ENCODE measurements at regions not wholly inside any gene's neighbourhood (a gene's known extent, or its start where the extent isn't known, plus 50 kb on each side); places are given as distances from the start of the nearest gene placed in this dataset.

- Histone ChIP-seq H2BK12ac (ENCODE audit: low read length) (no peak overlapping the region), H3K23ac (ENCODE audit: low read depth, low read length, poor library complexity) (no peak overlapping the region), H2BK5ac (ENCODE audit: low read length) (no peak overlapping the region), H3K18ac (ENCODE audit: low read length) (no peak overlapping the region), H4K8ac (ENCODE audit: low read depth, low read length) (no peak overlapping the region), H2AFZ (ENCODE audit: low read length) (no peak overlapping the region), H3K4ac (ENCODE audit: low read length) (no peak overlapping the region), H3K9me3 (replicated peaks in 1 of 2; ENCODE audit: control insufficient read depth in 2 of 2, insufficient read depth in 1 of 2, low read depth in 1 of 2, low read length in 2 of 2) (no peaks in the 10 kb centered on the region), H3K27ac (replicated peaks; ENCODE audit: low read length) (no peak overlapping the region), H3K4me2 (ENCODE audit: insufficient read depth, low read length, poor library complexity, severe bottlenecking) (no peak overlapping the region), H3K36me3 (replicated peaks in 1 of 2; ENCODE audit: control insufficient read depth in 2 of 2, insufficient read depth in 2 of 2, low read length in 2 of 2) (no peaks in the 10 kb centered on the region), H3K14ac (ENCODE audit: low read length) (no peak overlapping the region), H3K4me1 (ENCODE audit: control insufficient read depth in 2 of 2, insufficient read depth in 1 of 2, low read depth in 1 of 2, low read length in 2 of 2) (no peaks in the 10 kb centered on the region), H2BK120ac (ENCODE audit: low read depth, low read length) (no peak overlapping the region), H2AK5ac (ENCODE audit: low read depth, low read length) (no peak overlapping the region), H2BK15ac (ENCODE audit: low read length) (no peak overlapping the region), H4K91ac (ENCODE audit: low read depth, low read length, poor library complexity) (no peak overlapping the region), H3K9ac (ENCODE audit: low read depth, low read length, poor library complexity) (peak overlapping the region; percentile 50), H3K4me3 (ENCODE audit: low read length in 2 of 2) (no peak overlapping the region), H3K79me1 (ENCODE audit: low read depth, low read length) (no peaks in the 10 kb centered on the region), H3K27me3 (ENCODE audit: control insufficient read depth in 3 of 3, insufficient read depth in 3 of 3, low read depth in 1 of 3, low read length in 3 of 3) (no peaks in the 10 kb centered on the region)
- DNase-seq (ENCODE audit: low spot score): no peak
Measured at GRCh38 chr5:89156226-89156625, 273.2 kb upstream of the MEF2C start.

DNA sequence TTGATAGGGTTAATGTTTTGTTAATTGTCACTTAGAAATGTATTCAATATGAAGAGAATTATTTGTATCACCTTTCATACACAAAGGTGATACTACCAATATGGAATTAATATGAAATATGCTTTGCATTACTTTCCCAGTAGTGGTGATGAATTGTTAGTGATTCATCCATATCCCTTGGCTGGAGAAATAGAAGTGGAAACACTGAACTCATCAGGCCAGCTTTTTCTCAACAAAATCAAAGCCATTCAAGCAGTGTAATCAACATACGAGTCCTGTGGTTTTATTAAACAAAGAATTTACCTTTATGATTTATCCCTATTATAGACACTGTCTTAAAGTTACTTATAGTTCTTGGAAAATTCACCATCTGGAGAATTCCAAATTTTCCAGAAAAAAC is 264.0 kb upstream of the MEF2C start:
- Histone ChIP-seq H2BK12ac (ENCODE audit: low read length) (no peak overlapping the region), H3K36me3 (replicated peaks in 1 of 2; ENCODE audit: control insufficient read depth in 2 of 2, insufficient read depth in 2 of 2, low read length in 2 of 2) (no peaks in the 10 kb centered on the region), H3K4me3 (ENCODE audit: low read length in 2 of 2) (no peak overlapping the region), H3K27me3 (ENCODE audit: control insufficient read depth in 3 of 3, insufficient read depth in 3 of 3, low read depth in 1 of 3, low read length in 3 of 3) (no peaks in the 10 kb centered on the region), H2AFZ (ENCODE audit: low read length) (no peak overlapping the region), H3K4me2 (ENCODE audit: insufficient read depth, low read length, poor library complexity, severe bottlenecking) (no peak overlapping the region), H3K4me1 (ENCODE audit: control insufficient read depth in 2 of 2, insufficient read depth in 1 of 2, low read depth in 1 of 2, low read length in 2 of 2) (no peaks in the 10 kb centered on the region), H3K9ac (ENCODE audit: low read depth, low read length, poor library complexity) (no peak overlapping the region), H2BK120ac (ENCODE audit: low read depth, low read length) (no peak overlapping the region), H3K9me3 (replicated peaks in 1 of 2; ENCODE audit: control insufficient read depth in 2 of 2, insufficient read depth in 1 of 2, low read depth in 1 of 2, low read length in 2 of 2) (no peaks in the 10 kb centered on the region), H3K27ac (replicated peaks; ENCODE audit: low read length) (no peak overlapping the region), H2AK5ac (ENCODE audit: low read depth, low read length) (no peak overlapping the region), H3K23ac (ENCODE audit: low read depth, low read length, poor library complexity) (no peak overlapping the region), H3K79me1 (ENCODE audit: low read depth, low read length) (no peaks in the 10 kb centered on the region), H4K91ac (ENCODE audit: low read depth, low read length, poor library complexity) (no peak overlapping the region), H2BK5ac (ENCODE audit: low read length) (no peak overlapping the region), H4K8ac (ENCODE audit: low read depth, low read length) (no peak overlapping the region), H3K18ac (ENCODE audit: low read length) (no peak overlapping the region), H3K14ac (ENCODE audit: low read length) (no peak overlapping the region), H2BK15ac (ENCODE audit: low read length) (no peak overlapping the region), H3K4ac (ENCODE audit: low read length) (no peak overlapping the region)
- no peak for DNase-seq (ENCODE audit: low spot score)
- WGBS, 2 donors (ENCODE audit: extremely low coverage in 2 of 2, insufficient read length in 2 of 2, insufficient replicate concordance in 1 of 2): no CpG with 5 or more reads among the region's 1 CpG

- no CpG with 5 or more reads among the region's 1 CpG for WGBS, 2 donors (ENCODE audit: extremely low coverage in 2 of 2, insufficient read length in 2 of 2, insufficient replicate concordance in 1 of 2)
- no peak for DNase-seq (ENCODE audit: low spot score)
- H3K27ac ChIP-seq (replicated peaks; ENCODE audit: low read length): no peak overlapping the region
- no peak overlapping the region for H3K23ac ChIP-seq (ENCODE audit: low read depth, low read length, poor library complexity)
- no peak overlapping the region for H2AK5ac ChIP-seq (ENCODE audit: low read depth, low read length)
- H2BK5ac ChIP-seq (ENCODE audit: low read length): no peak overlapping the region
- H3K27me3 ChIP-seq (ENCODE audit: control insufficient read depth in 3 of 3, insufficient read depth in 3 of 3, low read depth in 1 of 3, low read length in 3 of 3): no peaks in the 10 kb centered on the region
- no peak overlapping the region for H2BK12ac ChIP-seq (ENCODE audit: low read length)
- H3K4me2 ChIP-seq (ENCODE audit: insufficient read depth, low read length, poor library complexity, severe bottlenecking): no peak overlapping the region
- H2AFZ ChIP-seq (ENCODE audit: low read length): no peak overlapping the region
- H3K18ac ChIP-seq (ENCODE audit: low read length): no peak overlapping the region
- H3K14ac ChIP-seq (ENCODE audit: low read length): no peak overlapping the region
- no peaks in the 10 kb centered on the region for H3K79me1 ChIP-seq (ENCODE audit: low read depth, low read length)
- no peak overlapping the region for H3K4ac ChIP-seq (ENCODE audit: low read length)
- H3K9ac ChIP-seq (ENCODE audit: low read depth, low read length, poor library complexity): no peak overlapping the region
- H3K9me3 ChIP-seq (replicated peaks in 1 of 2; ENCODE audit: control insufficient read depth in 2 of 2, insufficient read depth in 1 of 2, low read depth in 1 of 2, low read length in 2 of 2): no peaks in the 10 kb centered on the region
- no peak overlapping the region for H3K4me3 ChIP-seq (ENCODE audit: low read length in 2 of 2)
- H3K36me3 ChIP-seq (replicated peaks in 1 of 2; ENCODE audit: control insufficient read depth in 2 of 2, insufficient read depth in 2 of 2, low read length in 2 of 2): no peaks in the 10 kb centered on the region
- no peaks in the 10 kb centered on the region for H3K4me1 ChIP-seq (ENCODE audit: control insufficient read depth in 2 of 2, insufficient read depth in 1 of 2, low read depth in 1 of 2, low read length in 2 of 2)
- H2BK15ac ChIP-seq (ENCODE audit: low read length): no peak overlapping the region
- no peak overlapping the region for H4K91ac ChIP-seq (ENCODE audit: low read depth, low read length, poor library complexity)
- no peak overlapping the region for H2BK120ac ChIP-seq (ENCODE audit: low read depth, low read length)
- H4K8ac ChIP-seq (ENCODE audit: low read depth, low read length): no peak overlapping the region
Measured at GRCh38 chr5:89137148-89137547, 254.2 kb upstream of the MEF2C start.

DNA sequence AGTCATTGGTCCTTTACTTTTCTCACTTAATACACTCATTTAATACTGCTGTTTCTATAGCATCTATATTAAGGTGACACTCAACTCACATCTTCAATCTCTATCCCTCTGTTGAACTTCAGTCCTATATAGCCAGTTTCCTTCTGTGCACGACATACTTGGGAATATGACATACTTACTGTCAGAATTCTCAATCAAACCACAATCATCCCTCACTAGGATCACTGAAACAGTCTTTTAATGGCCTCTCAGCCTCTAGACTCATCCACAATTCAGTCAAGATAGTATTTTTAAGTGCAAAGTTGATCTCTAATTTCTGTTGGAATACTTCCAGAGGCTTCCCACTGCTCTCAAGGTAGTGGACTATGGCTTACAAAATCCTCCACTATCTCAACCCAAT is 251.0 kb upstream of the MEF2C start:
- H4K91ac ChIP-seq (ENCODE audit: low read depth, low read length, poor library complexity): no peak overlapping the region
- no peak overlapping the region for H3K14ac ChIP-seq (ENCODE audit: low read length)
- no peak for DNase-seq (ENCODE audit: low spot score)
- no peak overlapping the region for H3K27ac ChIP-seq (replicated peaks; ENCODE audit: low read length)
- H3K27me3 ChIP-seq (ENCODE audit: control insufficient read depth in 3 of 3, insufficient read depth in 3 of 3, low read depth in 1 of 3, low read length in 3 of 3): no peaks in the 10 kb centered on the region
- no CpG with 5 or more reads among the region's 1 CpG for WGBS, 2 donors (ENCODE audit: extremely low coverage in 2 of 2, insufficient read length in 2 of 2, insufficient replicate concordance in 1 of 2)
- H2BK15ac ChIP-seq (ENCODE audit: low read length): no peak overlapping the region
- H3K23ac ChIP-seq (ENCODE audit: low read depth, low read length, poor library complexity): no peak overlapping the region
- H3K4me3 ChIP-seq (ENCODE audit: low read length in 2 of 2): no peak overlapping the region
- H2AFZ ChIP-seq (ENCODE audit: low read length): no peak overlapping the region
- no peak overlapping the region for H2BK12ac ChIP-seq (ENCODE audit: low read length)
- H2BK5ac ChIP-seq (ENCODE audit: low read length): no peak overlapping the region
- H3K4ac ChIP-seq (ENCODE audit: low read length): no peak overlapping the region
- H3K4me1 ChIP-seq (ENCODE audit: control insufficient read depth in 2 of 2, insufficient read depth in 1 of 2, low read depth in 1 of 2, low read length in 2 of 2): peaks cover 0 to 2% of the 10 kb centered on the region in 2 donors
- H3K9me3 ChIP-seq (replicated peaks in 1 of 2; ENCODE audit: control insufficient read depth in 2 of 2, insufficient read depth in 1 of 2, low read depth in 1 of 2, low read length in 2 of 2): no peaks in the 10 kb centered on the region
- no peak overlapping the region for H4K8ac ChIP-seq (ENCODE audit: low read depth, low read length)
- no peak overlapping the region for H2BK120ac ChIP-seq (ENCODE audit: low read depth, low read length)
- H2AK5ac ChIP-seq (ENCODE audit: low read depth, low read length): no peak overlapping the region
- H3K9ac ChIP-seq (ENCODE audit: low read depth, low read length, poor library complexity): no peak overlapping the region
- H3K18ac ChIP-seq (ENCODE audit: low read length): no peak overlapping the region
- H3K36me3 ChIP-seq (replicated peaks in 1 of 2; ENCODE audit: control insufficient read depth in 2 of 2, insufficient read depth in 2 of 2, low read length in 2 of 2): no peaks in the 10 kb centered on the region
- no peak overlapping the region for H3K4me2 ChIP-seq (ENCODE audit: insufficient read depth, low read length, poor library complexity, severe bottlenecking)
- H3K79me1 ChIP-seq (ENCODE audit: low read depth, low read length): no peaks in the 10 kb centered on the region

Data from neuronal stem cell (in vitro differentiated cells).